ENCODE measurements at regions not wholly inside any gene's neighbourhood (a gene's known extent, or its start where the extent isn't known, plus 50 kb on each side); places are given as distances from the start of the nearest gene placed in this dataset.

- ChIA-PET CTCF (interaction anchor here (0.8 kb wide), 1 partner anchor 58 kb away, joined by 3 read pairs; no protein-coding TSS in a partner anchor), POLR2A (ENCODE audit: low non-redundant PET) (no interaction called here)
- Histone ChIP-seq H3K9me3 (ENCODE audit: low read depth, low read length, poor library complexity, severe bottlenecking) (no peaks in the 10 kb centered on the region), H3K27me3 (replicated peaks; ENCODE audit: insufficient read depth, low read depth, low read length, poor library complexity) (no peaks in the 10 kb centered on the region), H3K4me1 (ENCODE audit: insufficient read depth, low read length, poor library complexity, severe bottlenecking) (peaks cover 13% of the 10 kb centered on the region), H3K36me3 (ENCODE audit: insufficient read depth, low read length, poor library complexity, severe bottlenecking) (no peaks in the 10 kb centered on the region), H3K27ac (ENCODE audit: low read depth, low read length, poor library complexity, severe bottlenecking) (no peak overlapping the region), H3K4me3 (ENCODE audit: low read depth, low read length, poor library complexity, severe bottlenecking) (no peak overlapping the region)
- no TSS peak for BruUV-seq (replicated peaks)
- no peak for DNase-seq (ENCODE audit: low spot score)
- TF ChIP-seq, protein P1, sequence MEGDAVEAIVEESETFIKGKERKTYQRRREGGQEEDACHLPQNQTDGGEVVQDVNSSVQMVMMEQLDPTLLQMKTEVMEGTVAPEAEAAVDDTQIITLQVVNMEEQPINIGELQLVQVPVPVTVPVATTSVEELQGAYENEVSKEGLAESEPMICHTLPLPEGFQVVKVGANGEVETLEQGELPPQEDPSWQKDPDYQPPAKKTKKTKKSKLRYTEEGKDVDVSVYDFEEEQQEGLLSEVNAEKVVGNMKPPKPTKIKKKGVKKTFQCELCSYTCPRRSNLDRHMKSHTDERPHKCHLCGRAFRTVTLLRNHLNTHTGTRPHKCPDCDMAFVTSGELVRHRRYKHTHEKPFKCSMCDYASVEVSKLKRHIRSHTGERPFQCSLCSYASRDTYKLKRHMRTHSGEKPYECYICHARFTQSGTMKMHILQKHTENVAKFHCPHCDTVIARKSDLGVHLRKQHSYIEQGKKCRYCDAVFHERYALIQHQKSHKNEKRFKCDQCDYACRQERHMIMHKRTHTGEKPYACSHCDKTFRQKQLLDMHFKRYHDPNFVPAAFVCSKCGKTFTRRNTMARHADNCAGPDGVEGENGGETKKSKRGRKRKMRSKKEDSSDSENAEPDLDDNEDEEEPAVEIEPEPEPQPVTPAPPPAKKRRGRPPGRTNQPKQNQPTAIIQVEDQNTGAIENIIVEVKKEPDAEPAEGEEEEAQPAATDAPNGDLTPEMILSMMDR (conservative IDR thresholded peaks at IDR 0.05; ENCODE audit: low read depth, low read length) = no peak
- no peak for TF ChIP-seq EZH2 (IDR thresholded peaks at IDR 0.05; ENCODE audit: borderline replicate concordance, low read depth, low read length, poor library complexity, severe bottlenecking)
- intact Hi-C loops (cut with micrococcal nuclease; ENCODE audit: unreplicated experiment) = no loop called here
Measured at GRCh38 chr3:150296966-150297365, 111.1 kb upstream of the TSC22D2 start.

GRCh38 chr3:150296123-150296735, 111.9 kb upstream of the TSC22D2 start:
- BruUV-seq (replicated peaks) = no TSS peak
- H3K36me3 ChIP-seq (ENCODE audit: insufficient read depth, low read length, poor library complexity, severe bottlenecking) = no peaks in the 10 kb centered on the region
- peak; percentile 23 for DNase-seq (ENCODE audit: low spot score)
- ChIA-PET POLR2A (ENCODE audit: low non-redundant PET) (no interaction called here), CTCF (interaction anchor here (0.8 kb wide), 1 partner anchor 57 kb away, joined by 3 read pairs; no protein-coding TSS in a partner anchor)
- TF ChIP-seq, protein P1 (conservative IDR thresholded peaks at IDR 0.05; ENCODE audit: low read depth, low read length) = no peak
- no peak for TF ChIP-seq EZH2 (IDR thresholded peaks at IDR 0.05; ENCODE audit: borderline replicate concordance, low read depth, low read length, poor library complexity, severe bottlenecking)
- no peaks in the 10 kb centered on the region for H3K27me3 ChIP-seq (replicated peaks; ENCODE audit: insufficient read depth, low read depth, low read length, poor library complexity)
- H3K27ac ChIP-seq (ENCODE audit: low read depth, low read length, poor library complexity, severe bottlenecking) = peak overlapping the region; percentile 6
- peaks cover 13% of the 10 kb centered on the region for H3K4me1 ChIP-seq (ENCODE audit: insufficient read depth, low read length, poor library complexity, severe bottlenecking)
- intact Hi-C loops (cut with micrococcal nuclease; ENCODE audit: unreplicated experiment) = no loop called here
- no peaks in the 10 kb centered on the region for H3K9me3 ChIP-seq (ENCODE audit: low read depth, low read length, poor library complexity, severe bottlenecking)
- H3K4me3 ChIP-seq (ENCODE audit: low read depth, low read length, poor library complexity, severe bottlenecking) = no peak overlapping the region

DNA sequence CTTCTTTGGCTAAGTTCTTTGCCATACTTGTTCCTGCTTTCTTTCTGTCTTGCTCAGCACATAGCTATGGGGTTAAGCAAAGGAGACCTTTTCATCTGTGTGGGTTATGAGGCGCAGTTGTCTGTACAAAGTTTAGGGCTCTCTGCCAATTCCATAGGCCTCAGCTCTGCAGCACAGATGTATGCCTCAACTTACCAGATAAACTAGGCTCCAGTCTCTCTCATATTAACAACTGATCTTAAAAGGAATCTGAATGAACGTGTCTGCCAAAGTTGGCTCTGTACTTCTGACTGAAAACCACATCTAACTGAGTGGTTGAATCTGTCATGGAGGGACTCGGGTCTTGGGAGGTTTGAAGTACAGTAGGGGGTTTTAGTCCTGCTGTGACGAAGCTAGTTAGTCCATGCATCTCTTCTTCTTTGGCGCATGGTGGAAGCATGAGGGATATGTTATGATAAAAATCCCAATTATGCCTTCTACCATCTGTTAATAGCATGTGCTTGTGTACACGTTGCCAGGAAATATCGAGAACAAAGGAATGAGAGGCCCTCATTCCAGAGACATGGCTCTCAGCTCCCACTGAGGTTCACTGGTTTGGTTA, 114.6 kb upstream of the TSC22D2 start:
- ChIA-PET POLR2A (ENCODE audit: low non-redundant PET) (no interaction called here), CTCF (no interaction called here)
- Histone ChIP-seq H3K4me1 (ENCODE audit: insufficient read depth, low read length, poor library complexity, severe bottlenecking) (peaks cover 13% of the 10 kb centered on the region), H3K9me3 (ENCODE audit: low read depth, low read length, poor library complexity, severe bottlenecking) (no peaks in the 10 kb centered on the region), H3K36me3 (ENCODE audit: insufficient read depth, low read length, poor library complexity, severe bottlenecking) (no peaks in the 10 kb centered on the region), H3K27ac (ENCODE audit: low read depth, low read length, poor library complexity, severe bottlenecking) (no peak overlapping the region), H3K27me3 (replicated peaks; ENCODE audit: insufficient read depth, low read depth, low read length, poor library complexity) (no peaks in the 10 kb centered on the region), H3K4me3 (ENCODE audit: low read depth, low read length, poor library complexity, severe bottlenecking) (no peak overlapping the region)
- intact Hi-C loops (cut with micrococcal nuclease; ENCODE audit: unreplicated experiment) = no loop called here
- TF ChIP-seq EZH2 (IDR thresholded peaks at IDR 0.05; ENCODE audit: borderline replicate concordance, low read depth, low read length, poor library complexity, severe bottlenecking) = no peak
- TF ChIP-seq, protein P1 (conservative IDR thresholded peaks at IDR 0.05; ENCODE audit: low read depth, low read length) = no peak
- no TSS peak for BruUV-seq (replicated peaks)
- DNase-seq (ENCODE audit: low spot score) = no peak
